GM12892 (cell line): ENCODE measurements at regions not wholly inside any gene's neighbourhood (a gene's known extent, or its start where the extent isn't known, plus 50 kb on each side); places are given as distances from the start of the nearest gene placed in this dataset.

ENCODE experiments used
- DNase-seq: peaks from one replicate; pipeline ENCODE4 v3.0.0; 2011; ENCODE audit not compliant: insufficient read length
- FAIRE-seq: peaks from 2 replicates; lab custom pipeline; 2011; peaks lifted over from hg19 to GRCh38; lab: Jason Lieb, UNC
- POLR2A ChIP-seq: IDR thresholded peaks from 2 replicates; pipeline ENCODE4 v1.6.1; 2011; ENCODE audit warnings: low read depth, low read length, control low read depth
- POLR2AphosphoS5 ChIP-seq: IDR thresholded peaks from 2 replicates; pipeline ENCODE4 v1.6.1; 2011; ENCODE audit warnings: low read depth, low read length, control low read depth
- TAF1 ChIP-seq: IDR thresholded peaks from 2 replicates; pipeline ENCODE4 v1.6.1; 2011; ENCODE audit warnings: low read depth, mild to moderate bottlenecking, control low read depth, low read length, borderline replicate concordance

DNA sequence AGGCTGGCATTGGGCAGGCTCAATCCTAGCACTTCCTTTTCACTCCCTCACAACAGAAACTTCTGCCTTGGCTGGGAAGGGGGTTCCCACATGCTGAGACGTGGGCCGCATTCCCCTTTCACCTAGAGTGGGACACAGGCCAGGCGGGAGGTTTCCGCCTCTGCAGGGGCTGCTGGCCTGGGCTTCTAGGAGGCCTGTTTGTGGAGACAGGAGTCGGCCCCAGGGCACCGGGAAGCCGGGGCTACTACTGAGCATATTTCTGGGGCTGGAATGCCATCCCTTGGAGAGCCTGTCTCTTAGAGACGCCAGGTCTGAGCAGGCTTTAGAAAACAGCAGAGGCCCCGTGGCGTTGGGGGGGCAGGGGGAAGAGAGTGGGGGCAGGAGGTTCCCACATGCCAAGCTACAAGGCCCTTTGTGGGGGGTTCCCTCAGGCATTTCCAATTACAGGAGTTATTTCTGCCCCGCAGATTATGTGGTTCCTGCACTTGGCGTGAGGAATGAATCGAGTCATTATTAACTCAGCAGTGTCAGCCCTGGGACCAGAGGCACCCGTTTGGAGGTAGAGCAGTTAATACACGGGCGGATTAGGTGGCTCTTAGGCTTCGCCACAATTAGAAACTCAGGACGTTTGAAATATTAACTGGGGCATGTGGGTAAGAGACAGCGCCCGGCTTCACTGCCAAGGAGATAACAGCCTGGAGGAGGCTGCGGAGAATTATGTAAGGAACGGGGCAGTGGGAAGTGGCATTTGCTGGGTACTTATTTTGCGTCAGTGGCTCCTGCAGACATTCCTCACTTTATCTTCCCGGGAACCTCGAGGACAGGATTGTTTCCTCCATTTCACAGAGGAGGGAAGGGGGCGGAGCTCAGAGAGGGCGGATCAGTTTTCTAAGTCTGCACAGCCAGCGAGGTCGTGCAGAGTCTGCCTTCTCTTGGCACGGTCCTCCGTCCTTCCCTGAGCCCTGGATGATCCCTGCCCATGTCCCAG, 162.5 kb downstream of the MAF start:
- FAIRE-seq: no peak
- TF ChIP-seq POLR2A (no peak), TAF1 (no peak), POLR2AphosphoS5 (no peak)
- no peak for DNase-seq

DNA sequence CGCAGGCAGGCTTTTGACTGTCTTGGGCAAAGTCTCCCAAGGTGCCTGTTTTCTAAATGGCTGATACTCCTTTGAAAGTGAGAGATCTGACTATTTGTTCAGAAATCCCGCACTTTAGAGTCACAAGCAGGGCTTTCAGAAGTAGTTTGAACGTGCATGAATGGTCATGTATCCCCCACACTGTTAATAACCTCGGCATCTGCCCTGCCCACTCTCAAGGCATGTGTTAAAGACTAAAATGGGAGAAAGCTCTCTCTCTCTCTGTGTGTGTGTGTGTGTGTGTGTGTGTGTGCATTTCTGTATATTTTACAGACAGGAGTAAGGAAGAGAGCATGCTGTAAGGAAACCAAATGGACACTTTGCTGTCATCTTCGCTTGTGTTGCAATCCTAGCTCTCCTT, 163.7 kb downstream of the MAF start:
- DNase-seq: no peak
- FAIRE-seq: no peak
- TF ChIP-seq TAF1 (no peak), POLR2A (no peak), POLR2AphosphoS5 (no peak)

DNA sequence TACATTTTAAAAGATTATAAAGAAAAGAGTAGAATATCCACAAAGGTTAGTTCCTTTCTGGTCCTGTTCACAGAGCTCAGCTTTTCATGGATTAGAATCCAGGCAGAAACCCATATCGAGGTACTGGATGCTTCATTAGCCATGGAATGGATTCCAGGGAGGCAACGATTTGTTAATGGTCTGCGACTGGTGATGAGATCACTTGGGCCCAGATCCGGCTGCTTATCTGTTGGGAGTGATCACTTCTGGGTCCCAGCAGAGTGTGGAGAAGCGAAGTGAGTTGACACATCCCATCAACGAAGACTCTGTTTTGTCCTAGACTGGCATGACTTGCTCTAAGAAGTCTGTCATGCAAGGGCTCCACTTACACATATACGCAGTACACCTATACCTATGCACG, 165.8 kb downstream of the MAF start:
- TF ChIP-seq TAF1: no peak
- TF ChIP-seq POLR2A: no peak
- no peak for TF ChIP-seq POLR2AphosphoS5
- DNase-seq (no peak), FAIRE-seq (no peak)

DNA sequence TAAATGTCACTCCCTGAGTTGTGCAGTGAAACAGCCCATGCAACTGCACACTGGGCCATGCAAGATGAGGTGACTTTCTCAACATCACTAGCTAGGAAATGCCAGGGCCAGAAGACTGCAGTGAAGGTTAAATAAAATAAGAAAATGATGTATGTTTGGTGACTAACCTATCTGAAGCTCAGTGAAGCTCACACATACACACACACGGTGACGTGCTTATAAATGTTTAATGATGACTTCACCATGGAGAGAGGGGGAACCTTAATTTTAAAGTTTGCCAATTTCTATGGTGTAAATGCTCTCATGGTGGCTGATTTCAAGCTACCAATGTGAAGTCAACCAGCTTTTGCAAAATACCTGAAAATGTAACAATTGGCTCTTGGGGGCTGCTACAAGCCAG, 166.4 kb downstream of the MAF start:
- TF ChIP-seq POLR2A (no peak), POLR2AphosphoS5 (no peak)
- no peak for FAIRE-seq
- DNase-seq: no peak

DNA sequence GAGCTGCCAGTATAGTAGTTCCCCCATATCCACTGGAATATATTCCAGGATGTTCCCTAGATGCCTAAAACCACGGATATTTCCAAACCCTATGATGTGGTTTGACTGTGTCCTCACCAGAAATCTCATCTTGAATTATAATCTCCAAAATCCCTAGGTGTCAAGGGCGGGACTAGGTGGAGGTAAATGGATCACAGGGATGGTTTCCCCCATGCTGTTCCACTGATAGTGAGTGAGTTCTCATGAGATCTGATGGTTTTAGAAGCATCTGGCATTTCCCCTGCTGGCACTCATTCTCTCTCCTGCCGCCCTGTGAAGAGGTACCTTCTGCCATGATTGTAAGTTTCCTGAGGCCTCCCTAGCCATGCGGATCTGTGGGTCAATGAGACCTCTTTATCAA, 168.6 kb downstream of the MAF start:
- TF ChIP-seq POLR2A: no peak
- no peak for TF ChIP-seq POLR2AphosphoS5
- TF ChIP-seq TAF1: no peak
- FAIRE-seq: no peak
- DNase-seq: no peak

DNA sequence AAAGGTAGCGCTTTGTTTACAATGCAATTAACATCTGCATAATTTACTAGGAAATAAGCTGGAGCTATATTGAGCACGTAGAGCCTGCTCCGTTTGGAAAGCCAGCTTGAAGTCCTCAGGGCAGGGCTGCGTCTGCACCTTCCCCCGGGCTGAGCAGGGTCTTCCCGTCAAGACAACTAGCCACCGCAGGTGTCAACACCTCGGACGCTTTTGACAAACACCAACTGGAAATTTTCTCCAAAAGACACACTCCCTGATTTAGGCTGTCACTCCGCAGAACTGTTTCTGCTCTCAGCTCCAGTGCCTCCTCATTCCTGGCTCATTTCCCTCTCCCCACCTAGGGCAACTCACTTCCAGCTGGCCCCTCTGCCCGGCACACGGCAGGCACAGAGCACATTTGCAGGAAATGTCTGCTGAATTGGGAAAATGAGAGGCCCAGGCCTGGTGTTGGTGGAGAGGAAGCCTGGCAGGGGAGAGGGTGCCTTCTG, 170.3 kb downstream of the MAF start:
- FAIRE-seq (no peak), DNase-seq (no peak)
- TF ChIP-seq TAF1 (no peak), POLR2AphosphoS5 (no peak)

DNA sequence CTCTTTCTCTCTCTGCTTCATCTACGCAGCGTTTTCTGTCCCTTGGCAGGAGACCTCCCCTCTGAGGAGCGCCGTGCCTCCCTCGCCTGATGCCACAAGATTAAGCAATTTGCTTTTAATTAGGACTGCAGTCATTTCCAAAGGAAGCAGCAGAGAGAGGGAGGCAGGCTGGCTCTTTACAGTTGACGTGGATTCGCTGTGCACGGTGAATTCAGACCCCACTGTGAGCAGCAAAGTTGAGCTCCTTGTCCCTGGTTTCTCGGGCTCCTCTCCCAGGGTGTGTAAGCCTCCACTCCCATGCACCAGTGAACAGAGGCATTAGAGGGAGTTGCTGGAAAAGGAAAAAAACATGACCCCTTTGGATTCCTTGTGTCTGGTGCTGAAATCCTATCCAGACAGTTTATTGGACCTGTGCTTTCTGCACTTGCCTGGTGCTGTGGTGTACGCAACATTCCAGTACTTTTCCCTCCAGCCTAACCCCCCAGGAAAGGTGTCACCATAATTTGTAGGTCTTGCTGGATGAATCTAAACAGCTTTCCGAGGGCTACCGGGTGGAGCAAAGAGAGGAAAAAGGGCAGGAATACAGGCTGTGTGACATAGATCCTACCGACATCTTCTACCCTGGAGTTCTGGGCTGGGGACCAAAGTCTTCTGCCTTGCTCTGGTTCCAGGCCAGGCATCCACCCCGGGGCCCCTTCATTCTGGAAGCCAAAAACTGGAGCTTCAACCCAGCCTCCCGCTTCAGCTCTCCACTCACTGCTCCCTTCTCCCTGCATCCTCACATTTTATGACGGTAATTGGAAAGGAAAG, 171.0 kb downstream of the MAF start:
- TF ChIP-seq TAF1 (no peak), POLR2A (no peak), POLR2AphosphoS5 (no peak)
- FAIRE-seq (no peak), DNase-seq (no peak)

DNA sequence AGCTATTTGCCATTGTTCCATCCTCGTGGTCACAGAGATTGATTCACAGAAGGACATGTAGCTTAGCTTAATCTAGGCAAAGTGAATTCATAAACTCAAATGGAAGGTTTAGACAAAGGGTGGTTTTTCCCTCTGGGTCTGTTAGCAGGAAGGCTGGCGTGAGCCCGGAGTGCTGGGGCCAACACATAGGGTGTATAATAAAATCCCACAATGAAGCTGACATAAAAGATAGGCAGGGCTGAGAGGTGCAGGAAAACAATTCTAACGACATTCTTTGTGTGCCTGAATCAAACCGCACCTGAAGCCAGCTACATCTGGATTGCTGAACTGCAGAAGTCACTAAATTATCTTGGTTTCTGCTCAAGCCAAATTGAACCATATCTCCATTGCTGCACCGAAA, 173.9 kb downstream of the MAF start:
- FAIRE-seq: no peak
- TF ChIP-seq POLR2AphosphoS5 (no peak), POLR2A (no peak), TAF1 (no peak)

DNA sequence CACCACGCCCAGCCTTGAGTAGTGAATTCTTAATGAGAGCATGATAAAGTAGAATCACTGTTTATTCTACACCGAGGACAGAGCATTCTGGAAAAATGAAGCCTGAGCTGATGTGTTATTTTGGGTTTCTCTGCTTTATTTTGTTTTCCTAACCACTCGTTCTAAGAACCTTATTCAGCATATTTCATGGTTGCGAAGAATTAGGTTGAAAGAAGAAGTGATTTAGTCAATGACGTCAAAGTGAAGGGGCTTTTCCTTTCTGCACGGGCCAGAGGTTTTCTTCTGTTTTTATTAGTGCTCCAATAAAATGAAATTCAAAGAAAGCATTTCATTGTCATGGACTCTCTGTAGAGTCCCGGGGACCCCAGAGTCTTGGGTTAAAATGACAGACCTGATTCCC, 178.5 kb downstream of the MAF start:
- FAIRE-seq: no peak
- TF ChIP-seq TAF1: no peak
- TF ChIP-seq POLR2AphosphoS5: no peak
- TF ChIP-seq POLR2A: no peak
- no peak for DNase-seq

More for the DNA sequence above, 173.9 kb downstream of the MAF start:
- no peak for DNase-seq

DNA sequence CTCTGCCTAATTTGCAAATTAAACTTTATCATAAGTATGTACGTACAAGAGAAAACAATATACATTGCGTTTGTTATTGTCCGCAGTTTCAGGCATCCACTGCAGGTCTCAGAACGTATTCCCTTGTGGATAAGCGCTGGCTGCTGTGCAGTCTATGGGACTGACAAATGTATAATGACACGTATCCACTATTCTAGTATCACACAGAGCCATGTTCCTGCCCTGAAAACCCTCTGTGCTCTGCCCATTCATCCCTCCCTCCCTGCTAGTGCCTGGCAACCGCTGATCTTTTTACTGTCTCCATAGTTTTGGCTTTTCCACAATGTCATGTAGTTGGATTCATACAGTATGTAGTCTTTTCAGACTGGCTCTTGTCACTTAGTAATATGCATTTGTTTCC, 179.4 kb downstream of the MAF start:
- FAIRE-seq: no peak
- TF ChIP-seq TAF1 (no peak), POLR2A (no peak), POLR2AphosphoS5 (no peak)

DNA sequence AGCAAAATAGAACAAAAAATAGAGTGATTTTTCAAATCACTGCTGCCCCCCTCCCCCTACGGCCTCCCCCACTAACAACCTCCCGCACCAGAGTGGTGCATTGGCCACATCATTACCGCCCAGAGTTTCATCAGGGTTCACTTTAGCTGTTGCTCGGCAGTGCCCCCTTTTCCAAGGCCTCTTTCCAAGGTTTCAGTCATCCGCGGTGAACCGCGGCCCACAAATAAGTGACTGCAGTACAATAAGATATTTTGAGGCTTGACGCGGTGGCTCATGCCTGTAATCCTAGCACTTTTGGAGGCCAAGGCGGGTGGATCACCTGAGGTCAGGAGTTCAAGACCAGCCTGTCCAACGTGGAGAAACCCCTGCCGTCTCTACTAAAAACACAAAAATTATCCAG, 180.0 kb downstream of the MAF start:
- no peak for TF ChIP-seq TAF1
- TF ChIP-seq POLR2AphosphoS5: no peak
- TF ChIP-seq POLR2A: no peak
- DNase-seq: no peak
- no peak for FAIRE-seq

More for the DNA sequence above, 179.4 kb downstream of the MAF start:
- no peak for DNase-seq

DNA sequence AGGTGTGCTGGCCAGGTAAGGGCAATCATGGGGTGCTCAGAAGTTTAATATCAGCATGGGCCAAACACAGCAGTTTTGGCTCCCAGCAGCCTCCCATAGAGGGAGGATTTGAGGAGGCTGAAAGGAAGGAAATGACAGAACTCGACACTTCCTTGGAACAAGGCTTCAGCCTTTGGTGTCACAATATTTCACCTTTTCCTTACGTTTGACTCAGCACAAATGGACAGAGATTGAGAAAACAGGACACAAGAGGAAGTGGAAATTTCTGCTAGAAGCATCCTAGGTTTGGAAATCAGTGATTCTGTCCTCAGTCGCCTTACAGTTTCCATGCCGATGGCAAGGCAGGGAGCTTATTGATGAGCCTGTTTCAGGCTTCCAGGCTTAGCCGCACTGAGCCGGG, 181.4 kb downstream of the MAF start:
- no peak for TF ChIP-seq TAF1
- TF ChIP-seq POLR2AphosphoS5: no peak
- TF ChIP-seq POLR2A: no peak
- DNase-seq (no peak), FAIRE-seq (no peak)
